ENCODE measurements at regions not wholly inside any gene's neighbourhood (a gene's known extent, or its start where the extent isn't known, plus 50 kb on each side); places are given as distances from the start of the nearest gene placed in this dataset.
"Not testable (repeated sequence)": the region's sequence is repeated elsewhere in the genome, so short reads cannot be mapped to it uniquely, and the experiment has no call there.

GRCh38 chr2:89113286-89113685 lies 421.8 kb downstream of the RPIA start:
- TF ChIP-seq POLR2A, CTCF (IDR thresholded peaks at IDR 0.05): not testable (repeated sequence)
